CD4-positive, alpha-beta T cell treated with Interleukin-21 for 1 hour (primary cell): ENCODE measurements at regions not wholly inside any gene's neighbourhood (a gene's known extent, or its start where the extent isn't known, plus 50 kb on each side); places are given as distances from the start of the nearest gene placed in this dataset.

Source experiments
- DNase-seq: peaks from one replicate; pipeline ENCODE4 v3.0.0-alpha.2; 2020

DNA sequence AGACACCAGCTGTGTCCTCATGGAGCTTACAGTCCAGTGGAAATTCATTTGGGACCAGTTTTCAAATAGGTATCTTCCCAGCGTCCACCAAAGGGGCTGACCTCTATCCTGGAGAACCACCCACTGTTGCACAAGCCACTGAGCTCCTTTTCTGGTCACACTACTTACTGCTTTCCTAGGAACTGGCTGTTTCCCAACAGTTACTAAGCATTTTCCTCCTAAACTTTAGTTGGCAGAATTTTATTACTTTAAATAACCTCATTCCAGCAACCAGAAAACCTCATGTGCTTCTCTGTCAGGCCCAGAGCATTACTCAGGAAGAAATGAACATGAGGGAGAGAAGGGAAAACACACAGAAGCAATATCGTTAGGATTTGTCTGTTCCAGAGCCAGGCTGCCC, 183.1 kb downstream of the GPAM start:
- DNase-seq, result no peak

- DNase-seq, result no peak
Observed at GRCh38 chr10:112002206-112002605, 181.4 kb downstream of the GPAM start.

DNA sequence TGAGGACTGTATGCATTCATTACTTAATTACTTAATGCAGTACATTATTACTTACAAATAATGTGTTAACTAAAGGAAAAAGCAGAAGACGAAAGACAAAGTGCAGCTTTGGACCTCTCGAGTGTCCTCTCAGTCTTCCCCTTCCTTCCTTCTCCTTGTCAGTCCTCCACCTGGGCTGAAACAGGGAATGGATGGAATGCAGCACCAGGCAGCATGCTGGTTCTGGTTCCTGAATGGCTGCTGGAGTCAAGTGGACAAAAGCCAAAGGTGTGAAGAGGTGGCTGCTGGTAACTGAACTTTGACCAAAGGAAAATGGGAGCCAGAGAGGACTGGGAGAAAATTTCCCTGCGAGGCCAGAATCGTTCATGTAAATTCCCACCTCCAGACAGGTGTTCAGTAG, 179.5 kb downstream of the GPAM start:
- no peak for DNase-seq

DNA sequence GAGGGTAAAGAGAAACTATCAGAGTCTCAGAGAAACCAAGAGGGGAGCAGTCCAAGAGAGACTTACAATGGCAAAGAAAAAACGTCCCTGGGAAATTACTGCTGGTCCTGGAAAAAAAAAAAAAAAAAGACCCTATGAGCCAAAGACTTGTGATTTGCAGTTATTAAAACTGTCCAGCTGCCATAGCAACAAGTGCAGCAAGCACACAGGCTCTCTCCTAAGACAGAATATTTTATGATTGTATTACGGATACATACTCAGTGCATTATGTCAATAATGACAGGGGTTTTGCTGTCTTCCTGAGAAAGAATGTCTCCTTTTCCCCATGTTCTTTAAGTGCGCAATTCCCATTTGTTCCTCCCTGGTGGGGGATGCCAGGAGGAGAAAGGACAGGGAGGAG, 178.5 kb downstream of the GPAM start:
- no peak for DNase-seq

- no peak for DNase-seq
Observed at GRCh38 chr10:112006407-112006806, 177.2 kb downstream of the GPAM start.

DNA sequence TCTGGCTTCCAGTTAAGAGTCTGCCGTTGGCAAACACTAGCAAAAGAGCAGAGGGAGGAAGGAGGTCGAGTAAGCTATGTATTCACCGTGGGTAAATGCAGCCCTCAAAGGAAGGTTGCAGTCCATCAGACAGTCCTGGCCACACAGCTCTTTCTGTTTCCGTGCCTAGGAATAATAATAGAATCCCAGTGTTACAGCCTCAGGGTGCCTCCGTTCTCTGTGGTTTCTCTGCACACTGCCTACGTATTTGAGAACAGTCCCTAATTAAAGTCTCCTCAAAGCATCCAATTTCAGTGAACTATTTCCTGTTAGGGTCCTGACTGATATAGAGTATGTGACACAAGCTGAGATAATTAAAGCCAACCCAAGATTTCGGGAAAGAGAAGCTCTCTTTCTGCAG, 176.7 kb downstream of the GPAM start:
- no peak for DNase-seq

DNA sequence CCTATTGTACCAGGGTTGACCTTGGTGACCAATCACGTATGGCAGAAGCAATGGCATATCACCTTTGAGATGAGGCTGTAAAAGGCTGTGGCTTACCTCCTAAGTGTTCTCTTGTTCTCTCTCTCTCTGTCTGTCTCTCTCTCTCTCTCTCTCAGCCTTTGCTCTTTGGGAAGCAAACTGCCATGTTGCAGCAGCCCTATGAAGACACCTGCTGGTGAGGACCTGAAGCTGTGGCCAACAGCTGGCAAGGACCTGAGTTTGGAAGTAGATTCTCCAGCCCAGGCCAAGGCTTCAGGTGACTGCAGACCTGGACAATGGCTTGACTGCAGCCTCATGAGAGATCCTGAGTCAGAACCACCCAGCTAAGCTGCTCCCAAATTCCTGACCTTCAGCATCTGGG, 161.4 kb downstream of the GPAM start:
- DNase-seq, result no peak

DNA sequence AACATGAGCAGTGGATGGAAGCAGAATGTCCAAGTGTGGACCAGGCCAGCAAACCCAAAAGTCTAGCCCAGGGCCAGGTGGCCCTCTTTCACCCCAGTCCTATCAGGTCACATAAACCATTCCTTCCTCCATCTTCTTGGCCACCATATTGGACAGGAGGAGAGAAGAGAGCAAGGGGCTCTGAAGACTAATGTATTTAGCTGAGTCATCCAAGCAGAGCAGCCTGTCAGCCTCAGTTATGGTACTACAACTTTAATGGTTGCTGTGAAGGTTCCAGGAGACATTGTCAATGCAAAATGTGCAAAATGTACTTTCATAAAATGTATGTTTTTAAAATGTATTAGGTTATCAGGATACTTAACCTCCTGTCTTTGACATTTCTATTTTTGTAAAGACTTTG, 159.5 kb downstream of the GPAM start:
- DNase-seq, result no peak

DNA sequence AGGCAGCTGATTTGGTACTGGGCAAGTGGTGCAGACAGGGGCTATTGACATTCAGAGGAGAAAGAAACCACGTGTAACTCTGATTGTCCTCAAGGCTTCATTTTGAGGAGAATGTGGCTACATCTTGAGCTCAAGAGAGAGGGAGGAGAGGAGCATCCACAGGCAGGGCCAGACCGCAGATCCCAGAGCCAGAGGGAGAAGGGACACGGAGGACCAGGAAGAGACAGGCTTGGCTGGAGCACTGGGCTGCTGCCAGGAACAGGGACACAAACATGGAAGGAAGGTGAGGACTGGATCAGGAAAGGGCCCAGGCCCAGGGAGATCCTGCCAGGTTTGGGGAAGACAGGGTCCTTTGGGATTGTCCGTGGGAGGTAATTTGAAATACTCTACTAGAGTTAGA, 158.3 kb downstream of the GPAM start:
- DNase-seq, result no peak

DNA sequence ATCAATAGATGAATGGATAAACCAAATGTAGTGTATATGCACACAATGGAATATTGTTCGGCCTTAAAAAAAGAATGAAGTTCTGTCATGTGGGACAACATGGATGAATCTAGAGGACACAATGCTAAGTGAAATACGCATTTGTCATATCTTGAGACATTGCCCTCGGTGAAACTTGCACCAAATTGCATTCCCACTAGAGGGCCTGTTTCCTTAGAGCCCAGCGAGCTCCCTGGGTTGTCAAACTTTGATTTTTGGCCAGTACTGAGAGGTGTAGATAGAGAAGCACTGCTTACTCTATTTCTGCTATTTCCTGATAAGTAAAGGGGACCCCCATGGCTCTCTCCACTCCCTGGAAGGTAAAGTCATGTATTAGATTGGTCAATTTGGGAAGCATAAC, 157.1 kb downstream of the GPAM start:
- no peak for DNase-seq

DNA sequence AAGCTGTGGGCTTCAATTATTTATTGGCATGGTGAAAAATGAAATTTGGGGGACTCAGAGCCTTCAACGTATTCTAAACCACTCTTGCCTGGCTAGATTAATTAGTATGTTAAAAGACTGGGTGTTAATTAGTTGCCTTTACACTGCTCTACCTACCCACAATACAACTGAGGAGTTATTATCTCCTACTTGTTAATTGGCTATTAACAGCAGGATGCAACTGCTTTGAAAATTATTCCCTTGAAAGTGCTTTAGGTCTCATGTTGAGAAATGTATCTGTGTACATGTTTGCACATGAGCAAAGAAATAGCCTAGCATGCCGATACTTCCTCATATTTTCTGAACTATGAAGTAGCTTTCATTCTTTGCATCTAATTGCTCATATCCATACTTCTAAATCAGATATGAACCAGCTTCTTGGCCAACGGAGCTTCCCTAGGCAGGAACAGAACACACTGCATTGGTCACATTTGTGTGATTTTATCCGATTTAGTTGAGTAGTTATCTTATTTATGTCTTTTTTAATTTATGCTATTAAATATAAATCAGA, 155.8 kb downstream of the GPAM start:
- no peak for DNase-seq

DNA sequence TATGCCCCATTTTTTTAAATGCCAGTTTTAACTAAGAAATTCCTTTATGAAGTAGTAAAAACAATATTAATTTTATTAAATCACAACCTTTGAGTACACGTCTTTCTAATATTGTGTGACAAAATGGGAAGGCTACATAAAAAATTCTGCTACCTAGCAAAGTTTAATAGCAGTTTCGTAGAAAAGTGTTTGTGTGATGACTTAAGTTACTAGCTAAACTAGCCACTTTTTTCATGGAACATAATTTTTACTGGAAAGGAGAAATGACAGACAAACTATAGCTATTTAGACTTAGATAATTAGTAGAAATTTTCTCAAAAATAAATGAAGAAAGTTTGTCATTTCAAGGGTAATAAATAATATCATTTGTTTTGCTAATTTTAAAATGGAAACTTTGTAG, 153.1 kb downstream of the GPAM start:
- no peak for DNase-seq

DNA sequence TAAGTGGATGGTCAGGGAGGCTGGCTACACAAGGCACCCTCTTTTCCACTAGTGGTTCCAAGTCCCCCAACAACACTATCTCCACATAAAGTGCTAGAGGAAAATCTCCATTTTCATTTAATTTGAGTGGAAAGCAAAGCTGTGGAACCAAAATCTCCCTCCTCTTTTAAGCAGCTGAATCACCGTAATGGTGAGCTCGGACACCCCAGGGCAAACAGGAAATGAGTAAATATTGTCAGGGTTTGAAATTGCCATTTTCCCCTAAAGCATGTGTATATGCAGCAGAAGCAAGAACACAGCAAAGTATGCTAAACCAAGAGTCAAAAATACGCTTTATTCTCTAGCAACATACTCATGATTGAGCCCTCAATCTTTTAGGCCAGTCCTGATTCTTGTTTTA, 143.7 kb downstream of the GPAM start:
- no peak for DNase-seq

GRCh38 chr10:112040696-112041095, 142.9 kb downstream of the GPAM start:
- no peak for DNase-seq

GRCh38 chr10:112045938-112046337, 137.6 kb downstream of the GPAM start:
- no peak for DNase-seq

GRCh38 chr10:112047674-112048073, 135.9 kb downstream of the GPAM start:
- no peak for DNase-seq

DNA sequence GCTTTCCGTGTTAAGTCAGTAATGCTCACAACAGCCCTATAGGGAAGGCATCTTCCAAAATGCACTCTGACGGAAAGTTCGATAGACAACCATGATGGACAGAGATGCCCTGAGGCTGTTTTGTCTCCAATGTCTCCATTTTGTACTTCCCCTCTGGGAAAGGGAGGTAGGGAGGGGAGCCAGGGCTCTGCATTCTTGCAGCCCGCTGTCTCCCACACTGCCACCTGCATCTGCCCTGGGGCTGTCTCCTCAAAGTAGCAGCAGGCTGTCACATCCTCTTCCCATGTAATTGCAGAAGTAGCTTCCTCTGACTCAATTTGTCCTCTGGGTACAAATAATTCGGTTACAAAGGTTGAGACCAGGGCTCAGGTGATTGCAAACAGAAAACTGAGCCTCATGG, 131.4 kb downstream of the GPAM start:
- DNase-seq, result no peak

DNA sequence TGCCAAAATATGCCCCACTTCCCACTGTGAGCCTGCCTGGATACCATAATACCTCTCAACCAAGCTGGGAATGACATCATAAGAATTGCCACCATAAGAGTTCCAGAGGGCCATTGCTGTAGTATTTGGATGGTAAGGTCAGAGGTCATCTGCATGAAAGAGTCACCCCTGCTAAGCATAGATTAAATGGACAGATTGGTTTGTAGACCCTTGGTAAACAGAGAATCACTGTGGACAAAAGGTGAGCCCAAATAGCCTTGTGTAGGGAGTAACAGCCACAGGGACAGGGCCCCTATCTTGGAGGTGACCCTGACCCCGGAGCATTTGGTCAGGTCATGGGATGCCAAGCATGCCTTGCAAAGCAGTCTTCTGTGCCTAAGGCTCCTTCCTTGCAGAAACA, 129.7 kb downstream of the GPAM start:
- DNase-seq, result no peak

GRCh38 chr10:112054516-112054915, 129.0 kb downstream of the GPAM start:
- no peak for DNase-seq

GRCh38 chr10:112057072-112057471, 126.5 kb downstream of the GPAM start:
- no peak for DNase-seq

DNA sequence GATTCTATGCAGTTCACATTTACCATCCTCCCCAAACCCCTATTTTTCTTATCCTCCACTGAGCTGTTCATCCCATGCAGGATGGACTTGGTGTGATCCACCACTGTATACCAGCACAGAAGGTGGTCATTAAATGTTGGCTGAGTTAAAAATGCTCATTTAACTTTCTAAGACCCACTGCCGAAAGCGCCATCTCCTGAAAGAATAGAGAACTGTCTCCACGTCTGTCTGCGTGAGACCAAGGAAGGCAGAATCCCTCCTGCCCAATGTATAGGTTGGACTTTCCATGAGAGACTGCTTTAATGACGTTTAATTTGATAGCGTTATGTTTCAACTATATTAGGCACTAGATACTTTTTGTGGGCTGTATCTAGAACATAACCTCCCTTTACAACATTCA, 124.3 kb downstream of the GPAM start:
- DNase-seq, result no peak

- no peak for DNase-seq
Observed at GRCh38 chr10:112071596-112072133, 111.9 kb downstream of the GPAM start.

DNA sequence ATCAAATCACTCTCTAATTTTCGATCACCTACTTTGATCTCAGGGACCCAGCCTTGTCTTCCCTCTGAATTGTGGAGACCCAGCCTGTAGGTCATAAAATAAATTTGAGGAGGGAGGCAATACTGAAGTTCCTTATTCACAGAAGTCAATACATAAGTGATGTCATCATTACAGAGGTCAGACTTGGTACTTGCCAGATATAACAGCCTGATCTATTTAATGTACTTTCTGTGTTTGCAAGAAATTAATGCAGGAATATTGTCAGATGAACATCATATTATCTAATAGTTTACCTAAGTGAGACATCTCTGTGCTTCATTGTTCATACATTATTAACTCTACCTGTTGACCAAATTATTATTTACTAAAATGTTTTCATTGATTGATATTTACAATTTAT, 105.6 kb downstream of the GPAM start:
- DNase-seq, result no peak

DNA sequence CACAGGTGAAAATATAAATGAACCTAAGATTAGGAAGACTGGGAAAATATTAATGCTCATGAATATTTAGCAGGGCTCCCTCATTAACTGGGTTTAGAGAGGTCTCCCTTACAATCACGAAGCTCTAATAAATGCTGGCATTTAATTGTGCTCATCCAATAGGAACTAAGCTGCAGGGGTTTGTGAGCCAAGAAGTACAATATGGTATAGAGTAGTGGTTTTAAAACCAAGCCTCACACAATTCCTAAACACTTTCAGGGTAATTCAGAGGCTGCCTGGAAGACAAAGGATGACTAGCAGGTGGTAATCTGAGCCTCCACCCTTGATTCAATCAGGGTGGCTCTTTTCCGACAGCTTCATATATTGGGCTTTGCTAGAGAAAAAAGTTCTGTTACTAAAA, 103.3 kb downstream of the GPAM start:
- no peak for DNase-seq

GRCh38 chr10:112082120-112082519, 101.4 kb downstream of the GPAM start:
- no peak for DNase-seq

DNA sequence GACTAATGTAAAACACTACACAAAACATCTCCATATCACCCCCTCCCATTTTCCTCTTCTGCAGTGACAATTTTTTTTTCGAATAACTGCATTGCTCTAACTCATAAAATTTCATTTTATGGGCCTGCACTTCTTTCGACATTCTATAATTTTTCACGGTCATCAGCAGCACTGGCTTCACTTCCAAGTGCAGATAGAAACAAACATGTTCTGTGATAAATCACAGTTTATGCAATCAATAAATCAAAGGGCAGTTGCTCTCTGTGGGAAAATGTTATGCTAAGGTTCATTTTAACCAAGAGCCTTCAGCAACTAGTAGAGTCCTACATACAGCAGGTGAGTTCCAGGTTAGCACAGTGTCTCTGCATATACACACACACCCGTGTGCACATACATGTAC, 100.1 kb downstream of the GPAM start:
- DNase-seq, result no peak
